WTC11 (cell line): ENCODE measurements at regions not wholly inside any gene's neighbourhood (a gene's known extent, or its start where the extent isn't known, plus 50 kb on each side); places are given as distances from the start of the nearest gene placed in this dataset.

Experiments used
- AFF4 ChIP-seq: sonication (generic); formaldehyde crosslinking; IDR thresholded peaks from 2 replicates; pipeline ENCODE4 v1.8.1; 2023; ENCODE audit warnings: mild to moderate bottlenecking, missing genetic modification reagents, borderline replicate concordance
- ATF2 ChIP-seq: sonication (generic); formaldehyde crosslinking; IDR thresholded peaks from 2 replicates; pipeline ENCODE4 v1.8.1; 2022; ENCODE audit warnings: low read depth, missing genetic modification reagents, borderline replicate concordance
- FOXP1 ChIP-seq: sonication (generic); formaldehyde crosslinking; IDR thresholded peaks from 2 replicates; pipeline ENCODE4 v1.8.0; 2022; ENCODE audit warnings: missing genetic modification reagents, mild to moderate bottlenecking, moderate library complexity, borderline replicate concordance
- GRHL2 ChIP-seq: fragments of 250-450 bp; sonication (Bioruptor Pico); IDR thresholded peaks from 2 replicates; pipeline ENCODE4 v1.8.0; 2022; ENCODE audit warnings: mild to moderate bottlenecking, moderate library complexity; ENCODE audit not compliant: insufficient replicate concordance, severe bottlenecking
- JUN ChIP-seq: sonication (generic); formaldehyde crosslinking; IDR thresholded peaks from 2 replicates; pipeline ENCODE4 v1.8.0; 2023; ENCODE audit warnings: mild to moderate bottlenecking, missing genetic modification reagents
- MAX ChIP-seq: sonication (generic); formaldehyde crosslinking; IDR thresholded peaks from 2 replicates; pipeline ENCODE4 v1.8.0; 2022; ENCODE audit warnings: mild to moderate bottlenecking, missing genetic modification reagents
- MXD4 ChIP-seq: fragments of 250-450 bp; sonication (Bioruptor Pico); IDR thresholded peaks from 2 replicates; pipeline ENCODE4 v1.8.0; 2021; ENCODE audit warnings: mild to moderate bottlenecking, moderate library complexity, borderline replicate concordance
- PRRX2 ChIP-seq: fragments of 250-450 bp; sonication (Bioruptor Pico); IDR thresholded peaks from 2 replicates; pipeline ENCODE4 v1.8.0; 2021; ENCODE audit warnings: mild to moderate bottlenecking
- SMAD3 ChIP-seq: sonication (generic); formaldehyde crosslinking; IDR thresholded peaks from 2 replicates; pipeline ENCODE4 v1.8.0; 2022; ENCODE audit warnings: missing genetic modification reagents, mild to moderate bottlenecking, borderline replicate concordance
- ZNF121 ChIP-seq: sonication (generic); formaldehyde crosslinking; IDR thresholded peaks from 2 replicates; pipeline ENCODE4 v1.8.0; 2023; ENCODE audit warnings: missing genetic modification reagents
- TF ChIP-seq, protein P1 (sequence below): fragments of 200-600 bp; IDR thresholded peaks from 2 replicates; pipeline ENCODE4 v1.8.0; 2022; ENCODE audit warnings: antibody characterized with exemption
- TF ChIP-seq, protein P2 (sequence below): sonication (generic); formaldehyde crosslinking; IDR thresholded peaks from 2 replicates; pipeline ENCODE4 v1.8.0; 2023; ENCODE audit warnings: missing genetic modification reagents

- no peak for TF ChIP-seq ATF2 (CRISPR knock-in tag)
- no peak for TF ChIP-seq SMAD3 (CRISPR knock-in tag)
- TF ChIP-seq, protein P1, sequence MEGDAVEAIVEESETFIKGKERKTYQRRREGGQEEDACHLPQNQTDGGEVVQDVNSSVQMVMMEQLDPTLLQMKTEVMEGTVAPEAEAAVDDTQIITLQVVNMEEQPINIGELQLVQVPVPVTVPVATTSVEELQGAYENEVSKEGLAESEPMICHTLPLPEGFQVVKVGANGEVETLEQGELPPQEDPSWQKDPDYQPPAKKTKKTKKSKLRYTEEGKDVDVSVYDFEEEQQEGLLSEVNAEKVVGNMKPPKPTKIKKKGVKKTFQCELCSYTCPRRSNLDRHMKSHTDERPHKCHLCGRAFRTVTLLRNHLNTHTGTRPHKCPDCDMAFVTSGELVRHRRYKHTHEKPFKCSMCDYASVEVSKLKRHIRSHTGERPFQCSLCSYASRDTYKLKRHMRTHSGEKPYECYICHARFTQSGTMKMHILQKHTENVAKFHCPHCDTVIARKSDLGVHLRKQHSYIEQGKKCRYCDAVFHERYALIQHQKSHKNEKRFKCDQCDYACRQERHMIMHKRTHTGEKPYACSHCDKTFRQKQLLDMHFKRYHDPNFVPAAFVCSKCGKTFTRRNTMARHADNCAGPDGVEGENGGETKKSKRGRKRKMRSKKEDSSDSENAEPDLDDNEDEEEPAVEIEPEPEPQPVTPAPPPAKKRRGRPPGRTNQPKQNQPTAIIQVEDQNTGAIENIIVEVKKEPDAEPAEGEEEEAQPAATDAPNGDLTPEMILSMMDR: no peak
- TF ChIP-seq, protein P2, sequence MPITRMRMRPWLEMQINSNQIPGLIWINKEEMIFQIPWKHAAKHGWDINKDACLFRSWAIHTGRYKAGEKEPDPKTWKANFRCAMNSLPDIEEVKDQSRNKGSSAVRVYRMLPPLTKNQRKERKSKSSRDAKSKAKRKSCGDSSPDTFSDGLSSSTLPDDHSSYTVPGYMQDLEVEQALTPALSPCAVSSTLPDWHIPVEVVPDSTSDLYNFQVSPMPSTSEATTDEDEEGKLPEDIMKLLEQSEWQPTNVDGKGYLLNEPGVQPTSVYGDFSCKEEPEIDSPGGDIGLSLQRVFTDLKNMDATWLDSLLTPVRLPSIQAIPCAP (CRISPR knock-in tag): no peak
- TF ChIP-seq FOXP1 (CRISPR knock-in tag): no peak
- TF ChIP-seq GRHL2 (CRISPR knock-in tag): no peak
- no peak for TF ChIP-seq JUN (CRISPR knock-in tag)
- no peak for TF ChIP-seq MAX
- no peak for TF ChIP-seq ZNF121 (CRISPR knock-in tag)
- TF ChIP-seq MXD4 (CRISPR knock-in tag): no peak
- no peak for TF ChIP-seq PRRX2 (CRISPR knock-in tag)
- TF ChIP-seq AFF4 (CRISPR knock-in tag): no peak
Observed at GRCh38 chr3:76051145-76051544, 265.8 kb upstream of the ZNF717 start.
